OCI-LY7 (cell line): ENCODE measurements at regions not wholly inside any gene's neighbourhood (a gene's known extent, or its start where the extent isn't known, plus 50 kb on each side); places are given as distances from the start of the nearest gene placed in this dataset.

Experiments
- EZH2phosphoT487 ChIP-seq: fragments of 200-600 bp; sonication (generic); IDR thresholded peaks from 2 replicates; pipeline ENCODE4 v1.6.1; 2018; ENCODE audit warnings: low read depth, borderline replicate concordance, mild to moderate bottlenecking, mixed run types, antibody characterized with exemption, low read length, moderate library complexity, mixed read lengths
- TF ChIP-seq, protein P1 (sequence below): fragments of 200-600 bp; sonication (generic); conservative IDR thresholded peaks from 2 replicates; pipeline ENCODE4 v1.5.1; 2014; ENCODE audit warnings: mild to moderate bottlenecking, antibody characterized with exemption, low read length, moderate library complexity, mixed read lengths

DNA sequence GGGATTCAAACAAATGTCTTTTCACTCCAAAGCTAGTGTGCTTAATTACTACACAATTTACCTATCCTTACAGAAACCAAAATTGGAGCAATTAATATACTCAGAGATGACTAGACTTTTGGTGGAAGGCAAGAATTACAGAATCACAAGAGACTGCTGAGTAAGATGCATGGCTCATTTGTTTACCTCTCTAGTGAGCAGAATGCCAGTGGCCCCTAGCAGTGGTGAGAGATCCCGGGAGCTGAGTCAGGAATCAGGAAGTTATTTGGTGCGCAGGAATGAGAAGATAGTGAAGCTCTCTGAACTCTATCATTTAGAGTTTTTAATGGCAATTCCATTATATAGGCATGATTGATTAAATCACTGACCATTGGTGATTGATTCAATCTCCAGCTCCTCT lies 188.9 kb upstream of the SESN3 start:
- TF ChIP-seq, protein P1, sequence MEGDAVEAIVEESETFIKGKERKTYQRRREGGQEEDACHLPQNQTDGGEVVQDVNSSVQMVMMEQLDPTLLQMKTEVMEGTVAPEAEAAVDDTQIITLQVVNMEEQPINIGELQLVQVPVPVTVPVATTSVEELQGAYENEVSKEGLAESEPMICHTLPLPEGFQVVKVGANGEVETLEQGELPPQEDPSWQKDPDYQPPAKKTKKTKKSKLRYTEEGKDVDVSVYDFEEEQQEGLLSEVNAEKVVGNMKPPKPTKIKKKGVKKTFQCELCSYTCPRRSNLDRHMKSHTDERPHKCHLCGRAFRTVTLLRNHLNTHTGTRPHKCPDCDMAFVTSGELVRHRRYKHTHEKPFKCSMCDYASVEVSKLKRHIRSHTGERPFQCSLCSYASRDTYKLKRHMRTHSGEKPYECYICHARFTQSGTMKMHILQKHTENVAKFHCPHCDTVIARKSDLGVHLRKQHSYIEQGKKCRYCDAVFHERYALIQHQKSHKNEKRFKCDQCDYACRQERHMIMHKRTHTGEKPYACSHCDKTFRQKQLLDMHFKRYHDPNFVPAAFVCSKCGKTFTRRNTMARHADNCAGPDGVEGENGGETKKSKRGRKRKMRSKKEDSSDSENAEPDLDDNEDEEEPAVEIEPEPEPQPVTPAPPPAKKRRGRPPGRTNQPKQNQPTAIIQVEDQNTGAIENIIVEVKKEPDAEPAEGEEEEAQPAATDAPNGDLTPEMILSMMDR = no peak
- no peak for TF ChIP-seq EZH2phosphoT487
